Esophagus squamous epithelium (tissue), 5 donors: ENCODE measurements at regions not wholly inside any gene's neighbourhood (a gene's known extent, or its start where the extent isn't known, plus 50 kb on each side); places are given as distances from the start of the nearest gene placed in this dataset.

Experiments
- DNase-seq: peaks from one replicate; lab custom pipeline; 2025; lab: John Stamatoyannopoulos, UW
- H3K27ac ChIP-seq, 4 donors: fragments of 200-600 bp; sonication (generic); one replicate each; pipeline ENCODE4 v1.5.1; 2016 to 2019; ENCODE audit warnings: mild to moderate bottlenecking in 1 of 4
- H3K27me3 ChIP-seq, 4 donors: fragments of 200-600 bp; sonication (generic); 1 replicate in 3 of 4; 2 replicates in 1 of 4; pipeline versions ENCODE4 v1.5.1 to v1.6.0; 2017 to 2021; ENCODE audit warnings: antibody characterized with exemption in 1 of 4
- H3K36me3 ChIP-seq, 3 donors: fragments of 200-600 bp; sonication (generic); one replicate each; pipeline ENCODE4 v1.5.1; 2016 to 2019
- H3K4me1 ChIP-seq, 3 donors: fragments of 200-600 bp; sonication (generic); one replicate each; pipeline ENCODE4 v1.5.1; 2017 to 2019
- H3K4me3 ChIP-seq, 4 donors: fragments of 200-600 bp; sonication (generic); 1 replicate in 3 of 4; 2 replicates in 1 of 4; pipeline ENCODE4 v1.5.1; 2016 to 2019; ENCODE audit warnings: mild to moderate bottlenecking in 2 of 4, moderate library complexity in 1 of 4
- H3K9me3 ChIP-seq, 3 donors: fragments of 200-600 bp; sonication (generic); one replicate each; pipeline ENCODE4 v1.5.1; 2016 to 2019
- CTCF ChIP-seq, 6 experiments: fragments of 450-650 bp in 4 of 6; fragments of 200-600 bp in 2 of 6; sonication (generic) in 2 of 6; IDR thresholded peaks; one replicate each; pipeline ENCODE4 v1.5.1; 2016 to 2019; ENCODE audit warnings: antibody characterized with exemption in 6 of 6, mild to moderate bottlenecking in 4 of 6, moderate library complexity in 4 of 6
- POLR2A ChIP-seq, 4 donors: fragments of 450-650 bp; IDR thresholded peaks; one replicate each; pipeline ENCODE4 v1.6.1; 2017; ENCODE audit warnings: antibody characterized with exemption in 4 of 4, mild to moderate bottlenecking in 4 of 4, moderate library complexity in 3 of 4
- WGBS, 2 donors: methylation state at CpG; one replicate each; pipeline ENCODE4 v1.1.5; 2018; 5-methylcytosine and 5-hydroxymethylcytosine counted together
- intact Hi-C: fragments of 100-400 bp; cut with DNase I; formaldehyde crosslinking; loops from one replicate; pipeline ENCODE4 v1.15.0; 2022
- donor health status: DM: yes; HTN: yes; CAD: no.

GRCh38 chr2:192465141-192465540, 270.4 kb upstream of the TMEFF2 start:
- H3K27ac ChIP-seq, result no peak overlapping the region
- DNase-seq, result no peak
- 27 to 80% methylated on average over 1 of the region's 1 CpG for WGBS, 2 donors
- intact Hi-C loops, result no loop called here
- H3K9me3 ChIP-seq, result no peaks in the 10 kb centered on the region
- no peaks in the 10 kb centered on the region for H3K27me3 ChIP-seq
- no peaks in the 10 kb centered on the region for H3K36me3 ChIP-seq
- H3K4me1 ChIP-seq, result no peaks in the 10 kb centered on the region
- TF ChIP-seq POLR2A (IDR thresholded peaks at IDR 0.05) (no peak), CTCF (IDR thresholded peaks at IDR 0.05) (no peak)
- no peak overlapping the region for H3K4me3 ChIP-seq

GRCh38 chr2:192459422-192459821, 264.7 kb upstream of the TMEFF2 start:
- H3K36me3 ChIP-seq, result no peaks in the 10 kb centered on the region
- H3K4me3 ChIP-seq, result no peak overlapping the region
- no peak for TF ChIP-seq POLR2A (IDR thresholded peaks at IDR 0.05)
- TF ChIP-seq CTCF (IDR thresholded peaks at IDR 0.05), result no peak
- H3K4me1 ChIP-seq, result no peaks in the 10 kb centered on the region
- no peaks in the 10 kb centered on the region for H3K27me3 ChIP-seq
- no peak for DNase-seq
- WGBS, 2 donors, result 93 to 94% methylated on average over 1 of the region's 1 CpG
- H3K9me3 ChIP-seq, result no peaks in the 10 kb centered on the region
- H3K27ac ChIP-seq, result no peak overlapping the region
- intact Hi-C loops, result no loop called here

GRCh38 chr2:192448881-192449280, 254.1 kb upstream of the TMEFF2 start:
- Histone ChIP-seq H3K27ac (no peak overlapping the region), H3K4me3 (no peak overlapping the region), H3K9me3 (no peaks in the 10 kb centered on the region), H3K36me3 (no peaks in the 10 kb centered on the region), H3K4me1 (no peaks in the 10 kb centered on the region), H3K27me3 (no peaks in the 10 kb centered on the region)
- 67 to 73% methylated on average over 1 of the region's 1 CpG for WGBS, 2 donors
- no peak for DNase-seq
- intact Hi-C loops, result no loop called here
- TF ChIP-seq CTCF (IDR thresholded peaks at IDR 0.05), result no peak
- no peak for TF ChIP-seq POLR2A (IDR thresholded peaks at IDR 0.05)

GRCh38 chr2:192444286-192444838, 249.6 kb upstream of the TMEFF2 start:
- no peaks in the 10 kb centered on the region for H3K36me3 ChIP-seq
- no peaks in the 10 kb centered on the region for H3K4me1 ChIP-seq
- 55 to 60% methylated on average over 7 of the region's 7 CpGs for WGBS, 2 donors
- H3K27me3 ChIP-seq, result no peaks in the 10 kb centered on the region
- H3K27ac ChIP-seq, result no peak overlapping the region
- no peak overlapping the region for H3K4me3 ChIP-seq
- no peak for DNase-seq
- no peaks in the 10 kb centered on the region for H3K9me3 ChIP-seq
- TF ChIP-seq POLR2A (IDR thresholded peaks at IDR 0.05) (no peak), CTCF (IDR thresholded peaks at IDR 0.05) (no peak)
- intact Hi-C loops, result no loop called here

GRCh38 chr2:192443831-192444230, 249.1 kb upstream of the TMEFF2 start:
- H3K4me3 ChIP-seq, result no peak overlapping the region
- no peaks in the 10 kb centered on the region for H3K9me3 ChIP-seq
- no peaks in the 10 kb centered on the region for H3K36me3 ChIP-seq
- no peak overlapping the region for H3K27ac ChIP-seq
- no peak for DNase-seq
- intact Hi-C loops, result no loop called here
- H3K4me1 ChIP-seq, result no peaks in the 10 kb centered on the region
- no peaks in the 10 kb centered on the region for H3K27me3 ChIP-seq
- no peak for TF ChIP-seq CTCF (IDR thresholded peaks at IDR 0.05)
- no peak for TF ChIP-seq POLR2A (IDR thresholded peaks at IDR 0.05)
- 61 to 73% methylated on average over 2 of the region's 2 CpGs for WGBS, 2 donors
